Liver (tissue), 8 donors: ENCODE measurements at regions not wholly inside any gene's neighbourhood (a gene's known extent, or its start where the extent isn't known, plus 50 kb on each side); places are given as distances from the start of the nearest gene placed in this dataset.

Experiments used
- DNase-seq: peaks from one replicate; pipeline ENCODE4 v3.0.0-alpha.2; 2017; ENCODE audit warnings: low spot score
- H3K27ac ChIP-seq, 2 donors: one replicate each; pipeline ENCODE4 v1.7.0; 2013; ENCODE audit warnings: inconsistent platforms in 2 of 2, low read length in 2 of 2, control low read depth in 1 of 2, low read depth in 1 of 2, mild to moderate bottlenecking in 1 of 2
- H3K27me3 ChIP-seq, 4 donors: one replicate each; pipeline versions ENCODE4 v1.6.1 to v1.7.0; 2013; ENCODE audit warnings: low read length in 3 of 4, inconsistent platforms in 1 of 4, mild to moderate bottlenecking in 1 of 4, moderate library complexity in 1 of 4; ENCODE audit not compliant: control insufficient read depth in 4 of 4, insufficient read depth in 4 of 4
- H3K36me3 ChIP-seq, 4 donors: one replicate each; pipeline versions ENCODE4 v1.6.1 to v1.7.0; 2013; ENCODE audit warnings: low read length in 3 of 4, mild to moderate bottlenecking in 3 of 4, low read depth in 1 of 4, moderate library complexity in 1 of 4; ENCODE audit not compliant: control insufficient read depth in 4 of 4, insufficient read depth in 3 of 4
- H3K4me1 ChIP-seq, 4 donors: one replicate each; pipeline versions ENCODE4 v1.6.1 to v1.7.0; 2013; ENCODE audit warnings: low read length in 3 of 4, mild to moderate bottlenecking in 3 of 4, moderate library complexity in 1 of 4; ENCODE audit not compliant: control insufficient read depth in 4 of 4, insufficient read depth in 4 of 4
- H3K4me3 ChIP-seq, 3 donors: one replicate each; pipeline versions ENCODE4 v1.6.1 to v1.7.0; 2013; ENCODE audit warnings: low read length in 3 of 3, control low read depth in 1 of 3, low read depth in 1 of 3, mild to moderate bottlenecking in 1 of 3
- H3K9ac ChIP-seq, 2 donors: one replicate each; pipeline ENCODE4 v1.7.0; 2013; ENCODE audit warnings: low read length in 2 of 2, mild to moderate bottlenecking in 2 of 2, moderate library complexity in 2 of 2, control low read depth in 1 of 2, low read depth in 1 of 2
- H3K9me3 ChIP-seq, 4 donors: one replicate each; pipeline versions ENCODE4 v1.6.1 to v1.7.0; 2013; ENCODE audit warnings: low read length in 3 of 4; ENCODE audit not compliant: control insufficient read depth in 4 of 4
- EGR1 ChIP-seq, 2 donors: IDR thresholded peaks; 2 replicates each; pipeline ENCODE4 v1.6.1; 2016 to 2018; ENCODE audit warnings: antibody characterized with exemption in 2 of 2, low read depth in 2 of 2
- FOXA2 ChIP-seq: IDR thresholded peaks from 2 replicates; pipeline ENCODE4 v1.6.1; 2016; ENCODE audit warnings: antibody characterized with exemption
- GABPA ChIP-seq, 2 donors: IDR thresholded peaks in 1 of 2; conservative IDR thresholded peaks in 1 of 2; 2 replicates each; pipeline ENCODE4 v1.6.1; 2016; ENCODE audit warnings: antibody characterized with exemption in 2 of 2, mild to moderate bottlenecking in 1 of 2, moderate library complexity in 1 of 2
- HNF4A ChIP-seq, 2 donors: conservative IDR thresholded peaks; 2 replicates each; pipeline ENCODE4 v1.6.1; 2016; ENCODE audit warnings: antibody characterized with exemption in 2 of 2, mild to moderate bottlenecking in 2 of 2
- HNF4G ChIP-seq: IDR thresholded peaks from 2 replicates; pipeline ENCODE4 v1.6.1; 2016; ENCODE audit warnings: antibody characterized with exemption
- JUND ChIP-seq, 2 donors: IDR thresholded peaks; 2 replicates each; pipeline ENCODE4 v1.6.1; 2016; ENCODE audit warnings: antibody characterized with exemption in 2 of 2
- NR2F2 ChIP-seq: IDR thresholded peaks from 2 replicates; pipeline ENCODE4 v1.6.1; 2016; ENCODE audit warnings: antibody characterized with exemption
- SP1 ChIP-seq: IDR thresholded peaks from 2 replicates; pipeline ENCODE4 v1.6.1; 2018; ENCODE audit warnings: antibody characterized with exemption, mild to moderate bottlenecking
- TAF1 ChIP-seq: conservative IDR thresholded peaks from 2 replicates; pipeline ENCODE4 v1.6.1; 2016; ENCODE audit warnings: antibody characterized with exemption, mild to moderate bottlenecking
- YY1 ChIP-seq: IDR thresholded peaks from 2 replicates; pipeline ENCODE4 v1.6.1; 2016; ENCODE audit warnings: antibody characterized with exemption, mild to moderate bottlenecking
- WGBS: extraction: QIAGEN DNeasy Blood & Tissue Kit; methylation state at CpG from one replicate; pipeline ENCODE4 v1.1.7; 2013; 5-methylcytosine and 5-hydroxymethylcytosine counted together
- TF ChIP-seq, protein P1 (sequence below): IDR thresholded peaks from 2 replicates; pipeline ENCODE4 v1.6.1; 2016; ENCODE audit warnings: antibody characterized with exemption
- TF ChIP-seq, protein P2 (sequence below): IDR thresholded peaks from 2 replicates; pipeline ENCODE4 v1.6.1; 2016; ENCODE audit warnings: antibody characterized with exemption, mild to moderate bottlenecking
- TF ChIP-seq, protein P3 (sequence below): IDR thresholded peaks from 2 replicates; pipeline ENCODE4 v1.6.1; 2016; ENCODE audit warnings: antibody characterized with exemption
- TF ChIP-seq, protein P4 (sequence below): fragments of 150-350 bp; IDR thresholded peaks from 2 replicates; pipeline ENCODE4 v1.5.1; 2017; ENCODE audit warnings: improper control_type of control experiment, low read depth, low read length; ENCODE audit not compliant: missing input control
- donor health status: healthy.
- donor health status: healthy.
- donor health status: healthy.
- donor health status: healthy.
- donor health status: healthy.

DNA sequence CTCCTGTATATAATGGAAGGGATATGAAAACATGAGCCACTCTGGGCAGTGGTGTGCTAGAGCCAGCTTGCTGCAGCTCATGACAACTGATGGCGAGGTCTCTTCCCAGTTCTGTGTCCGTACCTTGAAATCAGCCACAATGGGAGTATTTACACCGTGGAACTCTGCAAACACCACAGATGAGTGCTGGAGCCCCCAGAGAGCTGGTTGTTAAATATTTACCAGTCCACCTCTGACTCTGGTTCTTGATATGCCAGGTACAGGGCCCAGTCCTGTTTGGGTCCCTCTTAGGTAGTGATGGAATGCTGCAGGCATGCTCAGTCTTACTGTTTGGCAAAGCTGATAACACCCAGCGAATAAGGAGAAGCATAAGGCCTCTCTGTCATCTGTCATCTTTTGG lies 116.1 kb upstream of the GLI2 start:
- H3K36me3 ChIP-seq: no peaks in the 10 kb centered on the region
- no peaks in the 10 kb centered on the region for H3K4me1 ChIP-seq
- no peak overlapping the region for H3K9ac ChIP-seq
- no peak overlapping the region for H3K4me3 ChIP-seq
- TF ChIP-seq HNF4A (conservative IDR thresholded peaks at IDR 0.05): no peak
- DNase-seq: no peak
- H3K27me3 ChIP-seq: no peaks in the 10 kb centered on the region
- peaks cover 0 to 2% (median 0%) of the 10 kb centered on the region in 4 donors for H3K9me3 ChIP-seq
- 74% methylated on average over 4 of the region's 4 CpGs for WGBS
- no peak overlapping the region for H3K27ac ChIP-seq

DNA sequence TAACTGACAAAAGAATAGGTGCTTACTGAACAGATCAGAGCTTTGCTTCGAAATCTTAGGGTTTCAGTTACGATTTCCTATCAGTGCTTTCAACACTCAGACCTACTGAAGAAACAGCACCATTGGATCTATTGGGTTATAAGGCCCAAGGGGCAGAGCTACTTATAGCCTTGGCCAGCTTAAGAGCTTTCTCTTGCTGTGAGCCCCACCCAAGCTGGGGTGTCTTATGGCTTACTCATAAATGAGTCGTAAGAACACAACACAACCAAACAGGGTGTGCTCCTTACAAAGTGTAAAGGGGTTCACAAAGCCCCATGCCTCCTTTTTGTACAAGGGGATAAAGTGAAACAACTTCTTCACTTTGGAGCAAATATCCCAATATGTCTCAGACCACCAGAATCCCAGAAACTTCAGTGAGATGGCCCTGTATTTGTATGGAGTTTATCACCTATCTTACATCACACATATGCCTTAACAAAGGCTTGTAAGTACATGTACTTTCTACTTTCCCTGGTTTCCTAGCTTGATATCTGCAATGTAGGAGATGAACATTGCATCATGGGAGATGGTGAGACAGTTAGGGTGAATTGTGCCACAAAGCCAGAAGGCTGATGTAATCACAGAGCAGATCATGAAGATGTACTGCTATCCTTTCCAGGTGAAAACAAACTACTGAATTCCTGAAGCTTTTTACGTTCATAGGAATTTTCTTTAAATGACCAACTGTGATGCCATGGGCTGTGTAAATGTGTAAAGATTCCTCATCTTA lies 115.5 kb upstream of the GLI2 start:
- TF ChIP-seq HNF4A (conservative IDR thresholded peaks at IDR 0.05) (no peak), NR2F2 (no peak), JUND (IDR thresholded peaks at IDR 0.05) (no peak), EGR1 (IDR thresholded peaks at IDR 0.05; ENCODE audit: low read depth in 2 of 2) (no peak), HNF4G (no peak), TAF1 (no peak), SP1 (no peak), GABPA (IDR thresholded peaks at IDR 0.05 in 1 of 2, conservative IDR thresholded peaks at IDR 0.05 in 1 of 2) (no peak), FOXA2 (no peak), YY1 (no peak)
- TF ChIP-seq, protein P1, sequence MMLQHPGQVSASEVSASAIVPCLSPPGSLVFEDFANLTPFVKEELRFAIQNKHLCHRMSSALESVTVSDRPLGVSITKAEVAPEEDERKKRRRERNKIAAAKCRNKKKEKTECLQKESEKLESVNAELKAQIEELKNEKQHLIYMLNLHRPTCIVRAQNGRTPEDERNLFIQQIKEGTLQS: no peak
- TF ChIP-seq, protein P2, sequence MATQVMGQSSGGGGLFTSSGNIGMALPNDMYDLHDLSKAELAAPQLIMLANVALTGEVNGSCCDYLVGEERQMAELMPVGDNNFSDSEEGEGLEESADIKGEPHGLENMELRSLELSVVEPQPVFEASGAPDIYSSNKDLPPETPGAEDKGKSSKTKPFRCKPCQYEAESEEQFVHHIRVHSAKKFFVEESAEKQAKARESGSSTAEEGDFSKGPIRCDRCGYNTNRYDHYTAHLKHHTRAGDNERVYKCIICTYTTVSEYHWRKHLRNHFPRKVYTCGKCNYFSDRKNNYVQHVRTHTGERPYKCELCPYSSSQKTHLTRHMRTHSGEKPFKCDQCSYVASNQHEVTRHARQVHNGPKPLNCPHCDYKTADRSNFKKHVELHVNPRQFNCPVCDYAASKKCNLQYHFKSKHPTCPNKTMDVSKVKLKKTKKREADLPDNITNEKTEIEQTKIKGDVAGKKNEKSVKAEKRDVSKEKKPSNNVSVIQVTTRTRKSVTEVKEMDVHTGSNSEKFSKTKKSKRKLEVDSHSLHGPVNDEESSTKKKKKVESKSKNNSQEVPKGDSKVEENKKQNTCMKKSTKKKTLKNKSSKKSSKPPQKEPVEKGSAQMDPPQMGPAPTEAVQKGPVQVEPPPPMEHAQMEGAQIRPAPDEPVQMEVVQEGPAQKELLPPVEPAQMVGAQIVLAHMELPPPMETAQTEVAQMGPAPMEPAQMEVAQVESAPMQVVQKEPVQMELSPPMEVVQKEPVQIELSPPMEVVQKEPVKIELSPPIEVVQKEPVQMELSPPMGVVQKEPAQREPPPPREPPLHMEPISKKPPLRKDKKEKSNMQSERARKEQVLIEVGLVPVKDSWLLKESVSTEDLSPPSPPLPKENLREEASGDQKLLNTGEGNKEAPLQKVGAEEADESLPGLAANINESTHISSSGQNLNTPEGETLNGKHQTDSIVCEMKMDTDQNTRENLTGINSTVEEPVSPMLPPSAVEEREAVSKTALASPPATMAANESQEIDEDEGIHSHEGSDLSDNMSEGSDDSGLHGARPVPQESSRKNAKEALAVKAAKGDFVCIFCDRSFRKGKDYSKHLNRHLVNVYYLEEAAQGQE: no peak
- TF ChIP-seq, protein P3, sequence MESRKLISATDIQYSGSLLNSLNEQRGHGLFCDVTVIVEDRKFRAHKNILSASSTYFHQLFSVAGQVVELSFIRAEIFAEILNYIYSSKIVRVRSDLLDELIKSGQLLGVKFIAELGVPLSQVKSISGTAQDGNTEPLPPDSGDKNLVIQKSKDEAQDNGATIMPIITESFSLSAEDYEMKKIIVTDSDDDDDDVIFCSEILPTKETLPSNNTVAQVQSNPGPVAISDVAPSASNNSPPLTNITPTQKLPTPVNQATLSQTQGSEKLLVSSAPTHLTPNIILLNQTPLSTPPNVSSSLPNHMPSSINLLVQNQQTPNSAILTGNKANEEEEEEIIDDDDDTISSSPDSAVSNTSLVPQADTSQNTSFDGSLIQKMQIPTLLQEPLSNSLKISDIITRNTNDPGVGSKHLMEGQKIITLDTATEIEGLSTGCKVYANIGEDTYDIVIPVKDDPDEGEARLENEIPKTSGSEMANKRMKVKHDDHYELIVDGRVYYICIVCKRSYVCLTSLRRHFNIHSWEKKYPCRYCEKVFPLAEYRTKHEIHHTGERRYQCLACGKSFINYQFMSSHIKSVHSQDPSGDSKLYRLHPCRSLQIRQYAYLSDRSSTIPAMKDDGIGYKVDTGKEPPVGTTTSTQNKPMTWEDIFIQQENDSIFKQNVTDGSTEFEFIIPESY: no peak
- TF ChIP-seq, protein P4, sequence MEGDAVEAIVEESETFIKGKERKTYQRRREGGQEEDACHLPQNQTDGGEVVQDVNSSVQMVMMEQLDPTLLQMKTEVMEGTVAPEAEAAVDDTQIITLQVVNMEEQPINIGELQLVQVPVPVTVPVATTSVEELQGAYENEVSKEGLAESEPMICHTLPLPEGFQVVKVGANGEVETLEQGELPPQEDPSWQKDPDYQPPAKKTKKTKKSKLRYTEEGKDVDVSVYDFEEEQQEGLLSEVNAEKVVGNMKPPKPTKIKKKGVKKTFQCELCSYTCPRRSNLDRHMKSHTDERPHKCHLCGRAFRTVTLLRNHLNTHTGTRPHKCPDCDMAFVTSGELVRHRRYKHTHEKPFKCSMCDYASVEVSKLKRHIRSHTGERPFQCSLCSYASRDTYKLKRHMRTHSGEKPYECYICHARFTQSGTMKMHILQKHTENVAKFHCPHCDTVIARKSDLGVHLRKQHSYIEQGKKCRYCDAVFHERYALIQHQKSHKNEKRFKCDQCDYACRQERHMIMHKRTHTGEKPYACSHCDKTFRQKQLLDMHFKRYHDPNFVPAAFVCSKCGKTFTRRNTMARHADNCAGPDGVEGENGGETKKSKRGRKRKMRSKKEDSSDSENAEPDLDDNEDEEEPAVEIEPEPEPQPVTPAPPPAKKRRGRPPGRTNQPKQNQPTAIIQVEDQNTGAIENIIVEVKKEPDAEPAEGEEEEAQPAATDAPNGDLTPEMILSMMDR: no peak
- DNase-seq: no peak
- Histone ChIP-seq H3K27me3 (no peaks in the 10 kb centered on the region), H3K9me3 (peaks cover 0 to 2% (median 0%) of the 10 kb centered on the region in 4 donors), H3K4me1 (no peaks in the 10 kb centered on the region), H3K27ac (no peak overlapping the region), H3K36me3 (no peaks in the 10 kb centered on the region), H3K9ac (no peak overlapping the region), H3K4me3 (no peak overlapping the region)
- WGBS: 94% methylated on average over 4 of the region's 4 CpGs
